ENCODE measurements at regions not wholly inside any gene's neighbourhood (a gene's known extent, or its start where the extent isn't known, plus 50 kb on each side); places are given as distances from the start of the nearest gene placed in this dataset.
A peak's percentile ranks its signal among the peaks of the same experiment; 100 is the strongest.
"Not testable (repeated sequence)": the region's sequence is repeated elsewhere in the genome, so short reads cannot be mapped to it uniquely, and the experiment has no call there.

- DNase-seq: no peak
Measured at GRCh38 chr7:140283472-140283871, 106.7 kb upstream of the KDM7A start.

- DNase-seq: no peak
Measured at GRCh38 chr7:140281960-140282359, 105.2 kb upstream of the KDM7A start.

- DNase-seq: no peak
Measured at GRCh38 chr7:140281255-140281654, 104.5 kb upstream of the KDM7A start.

GRCh38 chr7:140276001-140276400, 99.2 kb upstream of the KDM7A start:
- no peak for DNase-seq

GRCh38 chr7:140275069-140275965, 98.5 kb upstream of the KDM7A start:
- DNase-seq: no peak

GRCh38 chr7:140273417-140273816, 96.6 kb upstream of the KDM7A start:
- DNase-seq: no peak

GRCh38 chr7:140271643-140271968, 94.8 kb upstream of the KDM7A start:
- DNase-seq: not testable (repeated sequence)

GRCh38 chr7:140269004-140269638, 92.3 kb upstream of the KDM7A start:
- no peak for DNase-seq

GRCh38 chr7:140267381-140268226, 90.8 kb upstream of the KDM7A start:
- no peak for DNase-seq

GRCh38 chr7:140263277-140263676, 86.5 kb upstream of the KDM7A start:
- peak; percentile 57 for DNase-seq

- no peak for DNase-seq
Measured at GRCh38 chr7:140262242-140262903, 85.6 kb upstream of the KDM7A start.

GRCh38 chr7:140261522-140261921, 84.7 kb upstream of the KDM7A start:
- DNase-seq: no peak

GRCh38 chr7:140261105-140261486, 84.3 kb upstream of the KDM7A start:
- no peak for DNase-seq

- DNase-seq: no peak
Measured at GRCh38 chr7:140260352-140261104, 83.7 kb upstream of the KDM7A start.

- DNase-seq: not testable (repeated sequence)
Measured at GRCh38 chr7:140257278-140257677, 80.5 kb upstream of the KDM7A start.

- DNase-seq: not testable (repeated sequence)
Measured at GRCh38 chr7:140254976-140255375, 78.2 kb upstream of the KDM7A start.

- DNase-seq: no peak
Measured at GRCh38 chr7:140249036-140249806, 72.4 kb upstream of the KDM7A start.

- DNase-seq: no peak
Measured at GRCh38 chr7:140247559-140247958, 70.8 kb upstream of the KDM7A start.

- no peak for DNase-seq
Measured at GRCh38 chr7:140245611-140246105, 68.9 kb upstream of the KDM7A start.

- DNase-seq: peak; percentile 49
Measured at GRCh38 chr7:140242057-140243031, 65.6 kb upstream of the KDM7A start.
